ENCODE measurements at regions not wholly inside any gene's neighbourhood (a gene's known extent, or its start where the extent isn't known, plus 50 kb on each side); places are given as distances from the start of the nearest gene placed in this dataset.

DNA sequence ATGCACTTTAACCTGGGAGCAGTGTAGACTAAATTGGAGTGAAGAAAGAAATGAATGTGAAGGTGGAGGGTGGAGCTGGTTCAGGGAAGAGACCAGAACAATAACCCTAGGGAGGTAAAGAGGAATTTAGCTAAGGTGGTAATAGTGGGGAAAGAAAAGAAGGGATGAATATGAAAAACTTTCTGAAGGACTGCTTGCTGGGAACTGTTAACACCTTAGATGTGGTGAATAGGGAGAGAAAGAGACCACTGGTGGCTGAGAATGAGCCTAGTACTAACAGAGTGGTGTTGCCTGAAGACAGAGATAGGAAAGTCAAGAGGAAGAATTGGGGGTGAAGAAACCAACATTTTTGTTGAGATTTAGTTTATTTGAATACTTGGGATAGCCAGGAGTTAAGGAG lies 78.4 kb upstream of the HS3ST5 start:
- Histone ChIP-seq H3K9ac (no peak overlapping the region), H3K9me3 (ENCODE audit: control insufficient read depth, low read length) (no peaks in the 10 kb centered on the region), H3K79me2 (no peaks in the 10 kb centered on the region), H3K4me1 (no peaks in the 10 kb centered on the region), H3K4me2 (ENCODE audit: low read length) (no peak overlapping the region), H3K27me3 (ENCODE audit: control insufficient read depth, insufficient read depth, low read length) (no peaks in the 10 kb centered on the region), H3K36me3 (ENCODE audit: control insufficient read depth, insufficient read depth, low read length) (no peaks in the 10 kb centered on the region), H3K4me3 (ENCODE audit: low read depth, low read length) (no peak overlapping the region), H2AFZ (no peak overlapping the region), H3K27ac (no peak overlapping the region)
- TF ChIP-seq, protein P1, sequence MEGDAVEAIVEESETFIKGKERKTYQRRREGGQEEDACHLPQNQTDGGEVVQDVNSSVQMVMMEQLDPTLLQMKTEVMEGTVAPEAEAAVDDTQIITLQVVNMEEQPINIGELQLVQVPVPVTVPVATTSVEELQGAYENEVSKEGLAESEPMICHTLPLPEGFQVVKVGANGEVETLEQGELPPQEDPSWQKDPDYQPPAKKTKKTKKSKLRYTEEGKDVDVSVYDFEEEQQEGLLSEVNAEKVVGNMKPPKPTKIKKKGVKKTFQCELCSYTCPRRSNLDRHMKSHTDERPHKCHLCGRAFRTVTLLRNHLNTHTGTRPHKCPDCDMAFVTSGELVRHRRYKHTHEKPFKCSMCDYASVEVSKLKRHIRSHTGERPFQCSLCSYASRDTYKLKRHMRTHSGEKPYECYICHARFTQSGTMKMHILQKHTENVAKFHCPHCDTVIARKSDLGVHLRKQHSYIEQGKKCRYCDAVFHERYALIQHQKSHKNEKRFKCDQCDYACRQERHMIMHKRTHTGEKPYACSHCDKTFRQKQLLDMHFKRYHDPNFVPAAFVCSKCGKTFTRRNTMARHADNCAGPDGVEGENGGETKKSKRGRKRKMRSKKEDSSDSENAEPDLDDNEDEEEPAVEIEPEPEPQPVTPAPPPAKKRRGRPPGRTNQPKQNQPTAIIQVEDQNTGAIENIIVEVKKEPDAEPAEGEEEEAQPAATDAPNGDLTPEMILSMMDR (IDR thresholded peaks at IDR 0.05) = no peak

DNA sequence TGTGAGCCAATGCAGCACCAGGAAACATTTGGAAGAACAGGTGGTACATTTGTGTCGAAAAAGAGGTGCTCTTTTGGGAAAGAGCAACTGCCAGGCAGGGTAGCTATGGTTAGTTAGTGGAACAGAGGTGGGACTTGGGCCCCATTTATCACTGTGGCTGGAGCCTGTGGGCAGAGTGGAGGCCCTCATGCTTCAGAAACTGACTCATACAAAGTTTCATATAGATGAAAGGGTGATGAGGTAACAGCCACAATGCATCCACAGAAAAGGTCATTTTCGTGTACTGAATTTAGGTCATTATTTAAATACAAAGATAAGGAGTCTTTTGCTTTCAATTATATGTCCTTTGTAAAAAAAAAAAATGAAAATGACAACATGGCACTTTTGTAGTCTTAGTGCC lies 76.4 kb upstream of the HS3ST5 start:
- Histone ChIP-seq H3K4me2 (ENCODE audit: low read length) (no peak overlapping the region), H3K36me3 (ENCODE audit: control insufficient read depth, insufficient read depth, low read length) (no peaks in the 10 kb centered on the region), H3K9me3 (ENCODE audit: control insufficient read depth, low read length) (no peaks in the 10 kb centered on the region), H3K27ac (no peak overlapping the region), H3K79me2 (no peaks in the 10 kb centered on the region), H3K4me1 (no peaks in the 10 kb centered on the region), H3K27me3 (ENCODE audit: control insufficient read depth, insufficient read depth, low read length) (no peaks in the 10 kb centered on the region), H3K4me3 (ENCODE audit: low read depth, low read length) (no peak overlapping the region), H3K9ac (no peak overlapping the region), H2AFZ (no peak overlapping the region)
- TF ChIP-seq, protein P1 (IDR thresholded peaks at IDR 0.05) = no peak

- Histone ChIP-seq H3K4me1 (no peaks in the 10 kb centered on the region), H3K79me2 (no peaks in the 10 kb centered on the region), H3K4me3 (ENCODE audit: low read depth, low read length) (no peak overlapping the region), H3K4me2 (ENCODE audit: low read length) (no peak overlapping the region), H3K9ac (no peak overlapping the region), H3K9me3 (ENCODE audit: control insufficient read depth, low read length) (no peaks in the 10 kb centered on the region), H3K27me3 (ENCODE audit: control insufficient read depth, insufficient read depth, low read length) (no peaks in the 10 kb centered on the region), H3K27ac (no peak overlapping the region), H2AFZ (no peak overlapping the region), H3K36me3 (ENCODE audit: control insufficient read depth, insufficient read depth, low read length) (no peaks in the 10 kb centered on the region)
- TF ChIP-seq, protein P1 (IDR thresholded peaks at IDR 0.05) = no peak
Measured at GRCh38 chr6:114418304-114418972, 75.6 kb upstream of the HS3ST5 start.

GRCh38 chr6:114407426-114408035 lies 64.7 kb upstream of the HS3ST5 start:
- no peaks in the 10 kb centered on the region for H3K4me1 ChIP-seq
- H3K4me3 ChIP-seq (ENCODE audit: low read depth, low read length) = no peak overlapping the region
- H3K9me3 ChIP-seq (ENCODE audit: control insufficient read depth, low read length) = no peaks in the 10 kb centered on the region
- no peaks in the 10 kb centered on the region for H3K36me3 ChIP-seq (ENCODE audit: control insufficient read depth, insufficient read depth, low read length)
- H2AFZ ChIP-seq = no peak overlapping the region
- H3K27me3 ChIP-seq (ENCODE audit: control insufficient read depth, insufficient read depth, low read length) = no peaks in the 10 kb centered on the region
- no peak overlapping the region for H3K27ac ChIP-seq
- TF ChIP-seq, protein P1 (IDR thresholded peaks at IDR 0.05) = no peak
- no peaks in the 10 kb centered on the region for H3K79me2 ChIP-seq
- no peak overlapping the region for H3K9ac ChIP-seq
- H3K4me2 ChIP-seq (ENCODE audit: low read length) = no peak overlapping the region
